ENCODE measurements at regions not wholly inside any gene's neighbourhood (a gene's known extent, or its start where the extent isn't known, plus 50 kb on each side); places are given as distances from the start of the nearest gene placed in this dataset.

DNA sequence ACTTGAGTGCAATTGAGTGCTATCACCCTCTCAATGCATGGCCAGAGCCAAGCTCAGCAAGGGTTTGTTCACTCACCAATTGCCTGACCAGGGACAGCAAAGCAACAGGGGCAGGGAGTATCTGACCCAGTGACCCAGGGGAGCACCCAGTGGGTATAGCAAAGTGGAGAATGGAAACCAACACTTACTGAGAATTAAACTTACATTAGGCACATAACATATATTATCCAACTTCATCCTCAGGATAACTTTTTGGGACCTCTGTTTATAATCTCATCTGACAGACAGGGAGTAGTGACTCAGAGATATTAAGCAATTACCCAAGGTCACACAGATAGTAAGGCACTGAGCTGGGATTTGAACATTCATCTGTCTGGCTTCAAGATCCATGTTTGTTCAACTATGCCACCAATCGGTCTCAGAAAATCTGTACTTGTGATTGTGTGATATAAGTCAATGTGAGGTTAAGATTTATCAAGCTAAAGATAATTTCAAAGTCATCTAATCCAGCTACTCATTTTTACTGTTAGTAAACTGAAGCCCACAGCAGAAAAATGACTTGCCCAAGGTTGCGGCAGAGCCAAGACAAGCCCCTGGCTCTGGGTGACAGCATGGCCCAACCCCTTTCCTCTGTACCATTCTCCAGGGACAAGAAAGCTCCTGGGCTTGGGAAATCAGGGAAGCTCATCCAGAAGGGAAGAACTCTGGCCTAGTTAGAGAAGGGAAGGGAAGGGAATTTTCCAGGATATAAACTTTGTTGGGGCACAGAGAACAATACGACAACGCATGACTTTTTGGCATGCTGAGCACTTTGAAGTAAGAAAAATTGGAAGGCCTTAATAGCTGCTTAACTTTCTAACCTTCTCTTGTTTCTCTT lies 138.0 kb upstream of the SMAD3 start:
- no peak for DNase-seq (ENCODE audit: low read depth in 2 of 3, low spot score in 2 of 3)

- DNase-seq (ENCODE audit: low read depth in 2 of 3, low spot score in 2 of 3): no peak
Observed at GRCh38 chr15:66928101-66928500, 137.3 kb upstream of the SMAD3 start.

DNA sequence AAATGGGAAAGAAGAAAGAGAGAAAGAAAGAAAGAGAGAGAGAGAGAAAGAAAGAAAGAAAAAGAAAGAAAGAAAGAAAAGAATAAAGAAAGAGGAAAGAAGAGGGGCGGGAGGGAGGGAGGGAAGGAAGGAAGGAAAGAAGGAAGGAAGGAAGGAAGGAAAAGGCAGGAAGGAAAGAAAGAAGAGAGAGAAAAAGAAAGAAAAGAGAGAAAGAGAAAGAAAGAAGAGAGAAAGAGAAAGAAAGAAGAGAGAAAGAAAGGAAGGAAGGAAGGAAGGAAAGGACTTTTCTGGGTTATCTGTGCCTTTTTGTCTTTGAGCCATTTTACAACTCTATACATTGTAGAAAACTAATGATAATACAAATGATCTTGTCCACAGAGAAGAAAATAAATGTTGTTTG lies 136.6 kb upstream of the SMAD3 start:
- no peak for DNase-seq (ENCODE audit: low read depth in 2 of 3, low spot score in 2 of 3)

GRCh38 chr15:66929843-66930402 lies 135.5 kb upstream of the SMAD3 start:
- DNase-seq (ENCODE audit: low read depth in 2 of 3, low spot score in 2 of 3): no peak

DNA sequence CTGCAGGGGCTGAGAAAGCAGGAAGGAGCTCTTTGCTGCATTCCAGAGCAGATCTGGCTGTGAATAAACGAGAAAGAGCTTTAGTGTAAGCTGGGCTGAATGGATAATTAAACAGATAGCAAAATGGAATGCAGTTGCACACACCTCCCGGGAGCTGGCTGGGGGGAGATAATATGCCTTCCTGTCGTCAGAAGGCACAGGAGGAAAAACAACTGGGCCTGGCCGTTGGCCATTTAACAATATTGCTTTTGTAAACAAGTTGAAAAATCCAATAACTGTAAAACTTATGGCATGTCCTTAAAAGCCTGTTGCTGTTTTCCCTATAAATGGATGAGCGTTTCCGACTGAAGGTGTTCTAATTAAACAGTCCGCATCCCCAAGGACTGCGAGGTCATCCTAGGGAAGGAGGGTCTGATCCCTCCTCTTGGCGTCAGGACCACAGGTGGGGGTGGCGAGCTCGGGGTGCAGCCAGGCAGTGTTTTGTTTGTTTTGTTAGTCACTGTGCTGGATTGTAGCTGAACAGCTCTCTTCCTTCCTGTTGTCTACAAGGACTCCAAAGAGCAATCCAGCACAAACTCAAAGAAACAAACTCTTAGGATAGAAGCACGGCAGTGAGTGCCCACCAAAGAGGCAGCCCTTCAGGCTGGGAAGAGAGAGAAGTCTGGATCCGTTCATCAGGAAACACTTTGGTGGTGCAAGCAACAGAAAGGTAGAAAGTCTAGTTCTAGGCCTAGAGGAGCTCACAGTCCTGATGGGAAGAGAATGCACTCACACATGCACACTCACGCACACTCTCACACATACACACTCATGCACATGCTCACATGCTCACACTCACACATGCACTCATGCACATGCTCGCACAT lies 133.4 kb upstream of the SMAD3 start:
- DNase-seq (ENCODE audit: low read depth in 2 of 3, low spot score in 2 of 3): no peak

DNA sequence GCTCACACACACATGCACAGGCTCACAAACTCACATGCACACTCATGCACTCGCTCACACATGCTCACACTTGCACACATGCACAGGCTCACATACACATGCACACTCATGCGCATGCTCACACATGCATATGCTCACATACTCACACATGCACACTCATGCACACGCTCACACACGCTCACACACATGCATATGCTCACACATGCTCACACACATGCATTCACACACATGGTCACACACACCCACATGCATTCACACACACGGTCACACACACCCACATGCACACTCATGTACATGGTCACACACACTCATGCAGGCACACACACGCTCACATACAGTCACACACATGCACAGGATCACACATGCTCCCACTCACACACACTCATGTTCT lies 132.8 kb upstream of the SMAD3 start:
- DNase-seq (ENCODE audit: low read depth in 2 of 3, low spot score in 2 of 3): no peak

GRCh38 chr15:66933932-66934867 lies 131.2 kb upstream of the SMAD3 start:
- no peak for DNase-seq (ENCODE audit: low read depth in 2 of 3, low spot score in 2 of 3)

- no peak for DNase-seq (ENCODE audit: low read depth in 2 of 3, low spot score in 2 of 3)
Observed at GRCh38 chr15:66934868-66935520, 130.4 kb upstream of the SMAD3 start.

- DNase-seq (ENCODE audit: low read depth in 2 of 3, low spot score in 2 of 3): no peak
Observed at GRCh38 chr15:66935688-66936087, 129.7 kb upstream of the SMAD3 start.

DNA sequence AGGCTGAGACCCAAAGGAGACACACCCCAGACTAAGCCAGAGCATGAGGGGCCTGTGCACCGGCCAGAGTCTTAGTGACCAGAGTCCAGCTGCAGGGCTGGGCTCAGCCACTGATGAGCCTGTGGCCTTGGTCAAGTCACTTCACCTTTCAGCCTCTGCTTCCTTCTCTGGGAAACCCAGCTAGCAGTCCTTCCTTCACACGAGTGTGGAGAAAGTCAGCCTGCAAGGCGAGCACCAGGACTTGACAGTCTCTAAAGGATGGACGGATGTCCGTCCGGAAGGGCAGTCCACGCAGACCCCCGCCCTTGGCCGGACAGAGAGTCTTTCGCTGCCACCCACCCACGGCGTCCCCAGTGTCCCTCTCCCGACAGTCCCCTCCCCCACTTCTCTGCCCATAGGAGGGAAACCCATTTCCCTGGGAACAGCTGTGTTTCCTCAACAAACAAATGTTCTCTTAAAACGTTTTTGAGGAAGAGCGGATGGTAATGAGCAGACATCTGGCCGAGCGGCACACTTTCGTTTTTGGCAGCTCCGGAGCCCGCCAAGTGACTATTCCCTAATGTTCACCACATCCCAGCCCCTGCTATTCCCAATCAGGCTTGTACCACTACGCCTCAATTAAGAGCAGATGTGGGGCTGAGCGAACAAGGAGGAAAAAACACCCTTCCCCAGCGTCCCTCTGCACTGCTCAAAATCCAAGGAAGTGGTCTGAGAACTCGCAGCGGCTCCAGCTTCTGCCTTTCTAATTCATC lies 129.1 kb upstream of the SMAD3 start:
- DNase-seq (ENCODE audit: low read depth in 2 of 3, low spot score in 2 of 3): no peak

- DNase-seq (ENCODE audit: low read depth in 2 of 3, low spot score in 2 of 3): no peak
Observed at GRCh38 chr15:66936861-66937582, 128.4 kb upstream of the SMAD3 start.

- DNase-seq (ENCODE audit: low read depth in 2 of 3, low spot score in 2 of 3): no peak
Observed at GRCh38 chr15:66937588-66937987, 127.8 kb upstream of the SMAD3 start.

GRCh38 chr15:66938114-66938830 lies 127.1 kb upstream of the SMAD3 start:
- no peak for DNase-seq (ENCODE audit: low read depth in 2 of 3, low spot score in 2 of 3)

DNA sequence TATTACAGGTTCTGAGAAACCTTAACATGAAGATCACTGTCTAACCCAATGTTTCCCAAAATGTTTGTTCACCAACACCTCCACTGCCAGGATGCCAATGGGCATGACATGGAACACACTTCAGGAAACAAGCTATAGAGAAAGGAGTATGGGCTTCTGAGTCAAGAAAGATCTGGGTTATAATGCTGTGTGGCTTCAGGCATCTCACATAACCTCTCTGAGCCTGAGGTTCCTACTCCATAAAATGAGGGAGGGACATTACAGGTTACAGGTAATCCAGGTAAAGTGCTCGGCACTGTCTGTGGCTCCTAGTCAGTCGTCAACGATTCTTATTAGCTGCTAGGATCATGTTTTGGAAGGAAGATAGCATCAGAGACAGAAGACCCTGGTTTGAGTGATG lies 126.4 kb upstream of the SMAD3 start:
- DNase-seq (ENCODE audit: low read depth in 2 of 3, low spot score in 2 of 3): no peak

- DNase-seq (ENCODE audit: low read depth in 2 of 3, low spot score in 2 of 3): no peak
Observed at GRCh38 chr15:66939451-66940023, 125.9 kb upstream of the SMAD3 start.

DNA sequence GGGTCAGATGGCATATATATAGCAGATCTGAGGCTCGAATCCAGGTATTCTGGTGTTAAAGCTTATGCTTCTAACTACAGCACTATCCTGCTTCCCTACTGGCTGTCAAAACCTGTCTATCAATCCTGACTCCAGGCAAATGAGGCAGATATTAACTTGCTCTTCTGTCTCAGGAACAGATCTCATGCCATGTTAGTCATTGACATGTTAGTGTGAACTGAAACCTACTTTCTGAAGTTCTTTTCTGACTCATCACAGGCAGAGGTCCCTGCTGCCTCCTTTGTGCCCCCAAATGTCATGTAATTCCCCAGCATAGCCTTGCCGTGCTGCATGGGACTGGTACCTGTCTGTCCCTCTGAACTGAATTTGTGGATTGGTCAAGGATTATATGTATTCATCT lies 125.0 kb upstream of the SMAD3 start:
- DNase-seq (ENCODE audit: low read depth in 2 of 3, low spot score in 2 of 3): no peak

DNA sequence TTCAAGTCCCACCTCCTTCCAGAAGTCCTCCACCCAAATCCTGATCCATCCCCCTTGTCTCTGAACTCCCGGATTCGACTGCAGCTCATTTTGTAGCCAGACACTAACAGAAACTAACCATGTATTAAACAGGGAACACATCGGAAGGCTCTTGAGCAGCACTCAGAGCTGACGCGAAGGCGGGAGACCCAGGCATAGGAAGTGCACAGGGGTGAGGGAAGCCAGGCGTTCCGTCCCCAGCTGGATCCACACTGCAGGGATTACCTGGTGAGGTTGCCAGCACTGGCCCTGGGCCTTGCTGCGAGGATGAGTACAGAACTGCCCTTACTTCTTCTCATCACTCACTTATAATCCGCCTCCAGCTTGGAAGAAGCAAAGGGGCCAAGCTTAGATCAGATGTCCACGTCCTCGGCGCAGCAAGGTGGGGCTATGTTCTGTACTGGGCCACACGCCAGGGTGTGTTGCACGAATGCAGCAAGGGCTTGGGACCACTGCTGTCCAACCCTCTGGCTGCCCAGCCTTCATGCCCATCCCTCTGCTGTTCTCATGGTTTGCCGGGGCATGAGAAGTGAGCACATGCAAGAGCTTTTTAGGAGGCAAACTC lies 124.2 kb upstream of the SMAD3 start:
- no peak for DNase-seq (ENCODE audit: low read depth in 2 of 3, low spot score in 2 of 3)

Data from hematopoietic multipotent progenitor cell (in vitro differentiated cells).